K562 (cell line): ENCODE measurements at regions not wholly inside any gene's neighbourhood (a gene's known extent, or its start where the extent isn't known, plus 50 kb on each side); places are given as distances from the start of the nearest gene placed in this dataset.
A peak's percentile ranks its signal among the peaks of the same experiment; 100 is the strongest.

ENCODE experiments used
- ARHGAP35 ChIP-seq: fragments of 450-650 bp; IDR thresholded peaks from 2 replicates; pipeline ENCODE4 v1.6.1; 2018; ENCODE audit not compliant: partially characterized antibody
- COPS2 ChIP-seq: fragments of 450-650 bp; conservative IDR thresholded peaks from 2 replicates; pipeline ENCODE4 v1.6.1; 2016; ENCODE audit warnings: mild to moderate bottlenecking, moderate library complexity
- CTBP1 ChIP-seq: fragments of 450-650 bp; IDR thresholded peaks from 2 replicates; pipeline ENCODE4 v1.6.1; 2016; ENCODE audit warnings: borderline replicate concordance
- HMG20A ChIP-seq: fragments of 450-650 bp; formaldehyde crosslinking; conservative IDR thresholded peaks from 2 replicates; pipeline ENCODE4 v1.4.0; 2020; ENCODE audit warnings: mild to moderate bottlenecking, mixed read lengths
- MTA3 ChIP-seq: fragments of 450-650 bp; formaldehyde crosslinking; IDR thresholded peaks from 2 replicates; pipeline ENCODE4 v1.6.1; 2017; ENCODE audit warnings: mild to moderate bottlenecking, borderline replicate concordance
- NR1H2 ChIP-seq: sonication (generic); formaldehyde crosslinking; IDR thresholded peaks from 2 replicates; pipeline ENCODE4 v1.4.0; 2020; ENCODE audit warnings: mild to moderate bottlenecking, missing genetic modification reagents
- RBM17 ChIP-seq: fragments of 200-400 bp; formaldehyde crosslinking; IDR thresholded peaks from 2 replicates; pipeline ENCODE4 v1.6.1; 2017; ENCODE audit warnings: low read depth, mild to moderate bottlenecking, low read length, borderline replicate concordance
- RBM25 ChIP-seq: fragments of 200-400 bp; formaldehyde crosslinking; IDR thresholded peaks from 2 replicates; pipeline ENCODE4 v1.6.1; 2018; ENCODE audit warnings: low read length, low read depth, moderate library complexity; ENCODE audit not compliant: severe bottlenecking
- THAP12 ChIP-seq: fragments of 250-450 bp; sonication (Bioruptor Pico); IDR thresholded peaks from 2 replicates; pipeline ENCODE4 v1.9.0; 2021; ENCODE audit warnings: mild to moderate bottlenecking, inconsistent platforms
- U2AF1 ChIP-seq: fragments of 200-400 bp; formaldehyde crosslinking; optimal IDR thresholded peaks from 2 replicates; pipeline ENCODE3; 2017; ENCODE audit warnings: mild to moderate bottlenecking, low read depth, low read length, moderate library complexity
- ZBTB5 ChIP-seq: fragments of 450-650 bp; IDR thresholded peaks from 2 replicates; pipeline ENCODE4 v1.6.1; 2017; ENCODE audit warnings: antibody characterized with exemption
- ZNF239 ChIP-seq: fragments of 250-450 bp; sonication (Bioruptor Pico); IDR thresholded peaks from 2 replicates; pipeline ENCODE4 v1.4.0; 2020; ENCODE audit warnings: mild to moderate bottlenecking
- ZNF324 ChIP-seq: fragments of 250-450 bp; sonication (Bioruptor Pico); IDR thresholded peaks from 2 replicates; pipeline ENCODE4 v1.4.0; 2020; ENCODE audit warnings: mild to moderate bottlenecking
- ZNF436 ChIP-seq: fragments of 250-450, 450-650 bp; sonication (Bioruptor Pico); formaldehyde crosslinking; IDR thresholded peaks from 2 replicates; pipeline ENCODE4 v1.7.0; 2020; ENCODE audit warnings: mild to moderate bottlenecking
- ZNF589 ChIP-seq: fragments of 200-800 bp; sonication (Bioruptor generic); IDR thresholded peaks from 2 replicates; pipeline ENCODE4 v1.6.1; 2016; ENCODE audit warnings: low read depth, missing genetic modification characterization, missing compliant biosample characterization
- TF ChIP-seq, protein P1 (sequence below): fragments of 450-650 bp; formaldehyde crosslinking; IDR thresholded peaks from 2 replicates; pipeline ENCODE4 v1.4.0; 2020; ENCODE audit warnings: mild to moderate bottlenecking, mixed read lengths
- TF ChIP-seq, protein P2 (sequence below): fragments of 450-650 bp; formaldehyde crosslinking; conservative IDR thresholded peaks from 2 replicates; pipeline ENCODE4 v1.4.0; 2022; ENCODE audit warnings: mild to moderate bottlenecking, missing genetic modification characterization
- TF ChIP-seq, protein P3 (sequence below): sonication (generic); formaldehyde crosslinking; IDR thresholded peaks from 2 replicates; pipeline ENCODE4 v1.8.0; 2023; ENCODE audit warnings: mild to moderate bottlenecking, missing genetic modification reagents

GRCh38 chr2:121075006-121075551 lies 209.9 kb downstream of the TFCP2L1 start (continued):
- TF ChIP-seq, protein P1, sequence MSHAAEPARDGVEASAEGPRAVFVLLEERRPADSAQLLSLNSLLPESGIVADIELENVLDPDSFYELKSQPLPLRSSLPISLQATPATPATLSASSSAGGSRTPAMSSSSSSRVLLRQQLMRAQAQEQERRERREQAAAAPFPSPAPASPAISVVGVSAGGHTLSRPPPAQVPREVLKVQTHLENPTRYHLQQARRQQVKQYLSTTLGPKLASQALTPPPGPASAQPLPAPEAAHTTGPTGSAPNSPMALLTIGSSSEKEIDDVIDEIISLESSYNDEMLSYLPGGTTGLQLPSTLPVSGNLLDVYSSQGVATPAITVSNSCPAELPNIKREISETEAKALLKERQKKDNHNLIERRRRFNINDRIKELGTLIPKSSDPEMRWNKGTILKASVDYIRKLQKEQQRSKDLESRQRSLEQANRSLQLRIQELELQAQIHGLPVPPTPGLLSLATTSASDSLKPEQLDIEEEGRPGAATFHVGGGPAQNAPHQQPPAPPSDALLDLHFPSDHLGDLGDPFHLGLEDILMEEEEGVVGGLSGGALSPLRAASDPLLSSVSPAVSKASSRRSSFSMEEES (CRISPR knock-in tag): no peak
- TF ChIP-seq RBM17 (no peak), ZNF589 (CRISPR knock-in tag) (no peak), ZNF324 (CRISPR knock-in tag) (no peak), HMG20A (CRISPR knock-in tag) (no peak), ZBTB5 (no peak), COPS2 (no peak), ZNF239 (CRISPR knock-in tag) (no peak), MTA3 (peak; percentile 95), ARHGAP35 (peak; percentile 95), RBM25 (peak; percentile 10), U2AF1 (peak; percentile 61), THAP12 (peak; percentile 99), NR1H2 (CRISPR knock-in tag) (no peak), CTBP1 (no peak), ZNF436 (CRISPR knock-in tag) (peak; percentile 91)
- TF ChIP-seq, protein P2, sequence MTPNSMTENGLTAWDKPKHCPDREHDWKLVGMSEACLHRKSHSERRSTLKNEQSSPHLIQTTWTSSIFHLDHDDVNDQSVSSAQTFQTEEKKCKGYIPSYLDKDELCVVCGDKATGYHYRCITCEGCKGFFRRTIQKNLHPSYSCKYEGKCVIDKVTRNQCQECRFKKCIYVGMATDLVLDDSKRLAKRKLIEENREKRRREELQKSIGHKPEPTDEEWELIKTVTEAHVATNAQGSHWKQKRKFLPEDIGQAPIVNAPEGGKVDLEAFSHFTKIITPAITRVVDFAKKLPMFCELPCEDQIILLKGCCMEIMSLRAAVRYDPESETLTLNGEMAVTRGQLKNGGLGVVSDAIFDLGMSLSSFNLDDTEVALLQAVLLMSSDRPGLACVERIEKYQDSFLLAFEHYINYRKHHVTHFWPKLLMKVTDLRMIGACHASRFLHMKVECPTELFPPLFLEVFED (CRISPR knock-in tag): peak; percentile 100
- TF ChIP-seq, protein P3, sequence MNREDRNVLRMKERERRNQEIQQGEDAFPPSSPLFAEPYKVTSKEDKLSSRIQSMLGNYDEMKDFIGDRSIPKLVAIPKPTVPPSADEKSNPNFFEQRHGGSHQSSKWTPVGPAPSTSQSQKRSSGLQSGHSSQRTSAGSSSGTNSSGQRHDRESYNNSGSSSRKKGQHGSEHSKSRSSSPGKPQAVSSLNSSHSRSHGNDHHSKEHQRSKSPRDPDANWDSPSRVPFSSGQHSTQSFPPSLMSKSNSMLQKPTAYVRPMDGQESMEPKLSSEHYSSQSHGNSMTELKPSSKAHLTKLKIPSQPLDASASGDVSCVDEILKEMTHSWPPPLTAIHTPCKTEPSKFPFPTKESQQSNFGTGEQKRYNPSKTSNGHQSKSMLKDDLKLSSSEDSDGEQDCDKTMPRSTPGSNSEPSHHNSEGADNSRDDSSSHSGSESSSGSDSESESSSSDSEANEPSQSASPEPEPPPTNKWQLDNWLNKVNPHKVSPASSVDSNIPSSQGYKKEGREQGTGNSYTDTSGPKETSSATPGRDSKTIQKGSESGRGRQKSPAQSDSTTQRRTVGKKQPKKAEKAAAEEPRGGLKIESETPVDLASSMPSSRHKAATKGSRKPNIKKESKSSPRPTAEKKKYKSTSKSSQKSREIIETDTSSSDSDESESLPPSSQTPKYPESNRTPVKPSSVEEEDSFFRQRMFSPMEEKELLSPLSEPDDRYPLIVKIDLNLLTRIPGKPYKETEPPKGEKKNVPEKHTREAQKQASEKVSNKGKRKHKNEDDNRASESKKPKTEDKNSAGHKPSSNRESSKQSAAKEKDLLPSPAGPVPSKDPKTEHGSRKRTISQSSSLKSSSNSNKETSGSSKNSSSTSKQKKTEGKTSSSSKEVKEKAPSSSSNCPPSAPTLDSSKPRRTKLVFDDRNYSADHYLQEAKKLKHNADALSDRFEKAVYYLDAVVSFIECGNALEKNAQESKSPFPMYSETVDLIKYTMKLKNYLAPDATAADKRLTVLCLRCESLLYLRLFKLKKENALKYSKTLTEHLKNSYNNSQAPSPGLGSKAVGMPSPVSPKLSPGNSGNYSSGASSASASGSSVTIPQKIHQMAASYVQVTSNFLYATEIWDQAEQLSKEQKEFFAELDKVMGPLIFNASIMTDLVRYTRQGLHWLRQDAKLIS (CRISPR knock-in tag): peak; percentile 87
